GM21360 (cell line): ENCODE measurements at regions not wholly inside any gene's neighbourhood (a gene's known extent, or its start where the extent isn't known, plus 50 kb on each side); places are given as distances from the start of the nearest gene placed in this dataset.

Source experiments
- ATAC-seq: cut with Tn5 transposase; IDR thresholded peaks from one replicate; pipeline ENCODE4 v1.9.1; 2021; ENCODE audit warnings: mild to moderate bottlenecking, moderate library complexity; ENCODE audit not compliant: unreplicated experiment

- no peak for ATAC-seq
These were observed 285.8 kb downstream of the FGF9 start for GRCh38 chr13:21956666-21957065.

GRCh38 chr13:21957833-21958232 is 287.0 kb downstream of the FGF9 start:
- no peak for ATAC-seq

GRCh38 chr13:21960108-21960507 is 289.2 kb downstream of the FGF9 start:
- ATAC-seq: no peak

- no peak for ATAC-seq
These were observed 293.8 kb downstream of the FGF9 start for GRCh38 chr13:21964686-21965085.

GRCh38 chr13:21965095-21965494 is 294.2 kb downstream of the FGF9 start:
- ATAC-seq: no peak

- no peak for ATAC-seq
These were observed 295.1 kb downstream of the FGF9 start for GRCh38 chr13:21966014-21966413.

- no peak for ATAC-seq
These were observed 297.0 kb downstream of the FGF9 start for GRCh38 chr13:21967871-21968270.

- ATAC-seq: no peak
These were observed 299.3 kb downstream of the FGF9 start for GRCh38 chr13:21970172-21970571.

GRCh38 chr13:21970918-21971317 is 300.0 kb downstream of the FGF9 start:
- no peak for ATAC-seq

GRCh38 chr13:21971662-21972621 is 301.1 kb downstream of the FGF9 start:
- no peak for ATAC-seq

- no peak for ATAC-seq
These were observed 302.7 kb downstream of the FGF9 start for GRCh38 chr13:21973437-21974125.

GRCh38 chr13:21974741-21975140 is 303.9 kb downstream of the FGF9 start:
- no peak for ATAC-seq

GRCh38 chr13:21976159-21976558 is 305.3 kb downstream of the FGF9 start:
- ATAC-seq: no peak

- ATAC-seq: no peak
These were observed 308.4 kb downstream of the FGF9 start for GRCh38 chr13:21979161-21979806.

GRCh38 chr13:21980049-21980448 is 309.2 kb downstream of the FGF9 start:
- ATAC-seq: no peak

GRCh38 chr13:21984156-21984555 is 313.3 kb downstream of the FGF9 start:
- no peak for ATAC-seq

GRCh38 chr13:21986602-21987001 is 315.7 kb downstream of the FGF9 start:
- no peak for ATAC-seq

GRCh38 chr13:21987793-21988192 is 316.9 kb downstream of the FGF9 start:
- no peak for ATAC-seq

- no peak for ATAC-seq
These were observed 317.8 kb downstream of the FGF9 start for GRCh38 chr13:21988624-21989023.

GRCh38 chr13:21996049-21996448 is 325.2 kb downstream of the FGF9 start:
- ATAC-seq: no peak

GRCh38 chr13:21997726-21998125 is 326.9 kb downstream of the FGF9 start:
- no peak for ATAC-seq
